Left forelimb (tissue), 1 donor: ENCODE measurements at regions not wholly inside any gene's neighbourhood (a gene's known extent, or its start where the extent isn't known, plus 50 kb on each side); places are given as distances from the start of the nearest gene placed in this dataset.

ENCODE experiments used
- DNase-seq: peaks from one replicate; pipeline ENCODE4 v3.0.0-alpha.2; 2018; ENCODE audit warnings: low spot score

- no peak for DNase-seq
Observed at GRCh38 chr20:39911497-39911896, 777.5 kb downstream of the MAFB start.

- no peak for DNase-seq
Observed at GRCh38 chr20:39910536-39910935, 778.5 kb downstream of the MAFB start.

- DNase-seq, result no peak
Observed at GRCh38 chr20:39909447-39909846, 779.6 kb downstream of the MAFB start.

- DNase-seq, result peak; percentile 67
Observed at GRCh38 chr20:39904476-39905112, 784.4 kb downstream of the MAFB start.

- DNase-seq, result no peak
Observed at GRCh38 chr20:39903806-39904465, 785.1 kb downstream of the MAFB start.

- DNase-seq, result no peak
Observed at GRCh38 chr20:39899881-39900280, 789.2 kb downstream of the MAFB start.

- no peak for DNase-seq
Observed at GRCh38 chr20:39898467-39898852, 790.6 kb downstream of the MAFB start.

GRCh38 chr20:39897781-39898466 lies 791.1 kb downstream of the MAFB start:
- DNase-seq, result no peak

GRCh38 chr20:39897058-39897457 lies 792.0 kb downstream of the MAFB start:
- no peak for DNase-seq

GRCh38 chr20:39894067-39894466 lies 795.0 kb downstream of the MAFB start:
- no peak for DNase-seq

- DNase-seq, result no peak
Observed at GRCh38 chr20:39893003-39893685, 795.9 kb downstream of the MAFB start.

- no peak for DNase-seq
Observed at GRCh38 chr20:39890697-39891096, 798.3 kb downstream of the MAFB start.

GRCh38 chr20:39888310-39888709 lies 800.7 kb downstream of the MAFB start:
- no peak for DNase-seq

- DNase-seq, result no peak
Observed at GRCh38 chr20:39886650-39887190, 802.3 kb downstream of the MAFB start.

- no peak for DNase-seq
Observed at GRCh38 chr20:39885975-39886649, 802.9 kb downstream of the MAFB start.

GRCh38 chr20:39882806-39883205 lies 806.2 kb downstream of the MAFB start:
- no peak for DNase-seq

GRCh38 chr20:39880890-39881289 lies 808.1 kb downstream of the MAFB start:
- DNase-seq, result no peak

- DNase-seq, result no peak
Observed at GRCh38 chr20:39879296-39879695, 809.7 kb downstream of the MAFB start.

- DNase-seq, result no peak
Observed at GRCh38 chr20:39878809-39879208, 810.2 kb downstream of the MAFB start.

- no peak for DNase-seq
Observed at GRCh38 chr20:39878320-39878719, 810.7 kb downstream of the MAFB start.

- DNase-seq, result no peak
Observed at GRCh38 chr20:39877788-39878187, 811.2 kb downstream of the MAFB start.
